ENCODE measurements at regions not wholly inside any gene's neighbourhood (a gene's known extent, or its start where the extent isn't known, plus 50 kb on each side); places are given as distances from the start of the nearest gene placed in this dataset.
"Not testable (repeated sequence)": the region's sequence is repeated elsewhere in the genome, so short reads cannot be mapped to it uniquely, and the experiment has no call there.

- DNase-seq: no peak
Observed at GRCh38 chr16:9658586-9658985, 523.6 kb downstream of the GRIN2A start.

GRCh38 chr16:9660898-9661297, 521.3 kb downstream of the GRIN2A start:
- DNase-seq: no peak

- no peak for DNase-seq
Observed at GRCh38 chr16:9661336-9662017, 520.8 kb downstream of the GRIN2A start.

- DNase-seq: no peak
Observed at GRCh38 chr16:9663588-9663987, 518.6 kb downstream of the GRIN2A start.

- DNase-seq: no peak
Observed at GRCh38 chr16:9665851-9666271, 516.4 kb downstream of the GRIN2A start.

GRCh38 chr16:9666834-9667480, 515.3 kb downstream of the GRIN2A start:
- no peak for DNase-seq

GRCh38 chr16:9670033-9670432, 512.2 kb downstream of the GRIN2A start:
- DNase-seq: no peak

GRCh38 chr16:9670616-9671015, 511.6 kb downstream of the GRIN2A start:
- DNase-seq: not testable (repeated sequence)

- DNase-seq: not testable (repeated sequence)
Observed at GRCh38 chr16:9676560-9677300, 505.5 kb downstream of the GRIN2A start.

- no peak for DNase-seq
Observed at GRCh38 chr16:9677301-9677653, 505.0 kb downstream of the GRIN2A start.

- no peak for DNase-seq
Observed at GRCh38 chr16:9679213-9679767, 502.9 kb downstream of the GRIN2A start.

GRCh38 chr16:9680019-9680655, 502.1 kb downstream of the GRIN2A start:
- no peak for DNase-seq

- DNase-seq: no peak
Observed at GRCh38 chr16:9680968-9681367, 501.3 kb downstream of the GRIN2A start.

- no peak for DNase-seq
Observed at GRCh38 chr16:9681508-9681907, 500.7 kb downstream of the GRIN2A start.

- DNase-seq: no peak
Observed at GRCh38 chr16:9682320-9682719, 499.9 kb downstream of the GRIN2A start.

GRCh38 chr16:9683677-9684076, 498.6 kb downstream of the GRIN2A start:
- no peak for DNase-seq

- no peak for DNase-seq
Observed at GRCh38 chr16:9687737-9688319, 494.4 kb downstream of the GRIN2A start.

GRCh38 chr16:9689597-9689996, 492.6 kb downstream of the GRIN2A start:
- no peak for DNase-seq

- DNase-seq: no peak
Observed at GRCh38 chr16:9695152-9695551, 487.1 kb downstream of the GRIN2A start.

All from CD4-positive, alpha-beta T cell treated with Interleukin-1 beta for 1 hour (primary cell).